Loucy (cell line): ENCODE measurements at regions not wholly inside any gene's neighbourhood (a gene's known extent, or its start where the extent isn't known, plus 50 kb on each side); places are given as distances from the start of the nearest gene placed in this dataset.

Source experiments
- CTCF ChIP-seq: fragments of 200-600 bp; sonication (generic); conservative IDR thresholded peaks from 2 replicates; pipeline ENCODE4 v1.5.1; 2014; ENCODE audit warnings: mild to moderate bottlenecking, antibody characterized with exemption, low read length
- EZH2phosphoT487 ChIP-seq: fragments of 200-600 bp; IDR thresholded peaks from 2 replicates; pipeline ENCODE4 v1.6.1; 2018; ENCODE audit warnings: antibody characterized with exemption, mild to moderate bottlenecking, moderate library complexity, borderline replicate concordance

- TF ChIP-seq CTCF, result no peak
- TF ChIP-seq EZH2phosphoT487, result no peak
Measured at GRCh38 chr10:55367555-55367954, 566.5 kb upstream of the PCDH15 start.
